ENCODE measurements at regions not wholly inside any gene's neighbourhood (a gene's known extent, or its start where the extent isn't known, plus 50 kb on each side); places are given as distances from the start of the nearest gene placed in this dataset.

- TF ChIP-seq CHD7 (IDR thresholded peaks at IDR 0.05; ENCODE audit: insufficient replicate concordance, low read length) (no peak), NANOG (IDR thresholded peaks at IDR 0.05; ENCODE audit: insufficient read depth, low read depth, low read length, poor library complexity, severe bottlenecking) (no peak), SP1 (IDR thresholded peaks at IDR 0.05; ENCODE audit: low read depth, low read length) (no peak), MAFK (IDR thresholded peaks at IDR 0.05; ENCODE audit: low read depth, low read length) (no peak), BCL11A (IDR thresholded peaks at IDR 0.05; ENCODE audit: low read depth in 2 of 2, low read length in 2 of 2) (no peak), RFX5 (IDR thresholded peaks at IDR 0.05; ENCODE audit: borderline replicate concordance, low read depth, low read length) (no peak), ZNF274 (IDR thresholded peaks at IDR 0.05; ENCODE audit: borderline replicate concordance, extremely low read depth, low read length) (no peak), SUZ12 (IDR thresholded peaks at IDR 0.05; ENCODE audit: low read length) (no peak), CREB1 (IDR thresholded peaks at IDR 0.05) (no peak), POLR2A (IDR thresholded peaks at IDR 0.05; ENCODE audit: control extremely low read depth in 1 of 2, low read depth in 2 of 2, low read length in 2 of 2) (no peak), CEBPB (IDR thresholded peaks at IDR 0.05; ENCODE audit: low read depth, low read length) (no peak)
Observed at GRCh38 chr18:56152551-56153310, 485.7 kb downstream of the TXNL1 start (continued).

Measured in H1 (cell line).